Activated CD8-positive, alpha-beta T cell treated with anti-CD3 and anti-CD28 coated beads, Interleukin-2, amount 10 ng/mL, durations not matched to agents 7 days and 5 days (primary cell): ENCODE measurements at regions not wholly inside any gene's neighbourhood (a gene's known extent, or its start where the extent isn't known, plus 50 kb on each side); places are given as distances from the start of the nearest gene placed in this dataset.

ENCODE experiments used
- ATAC-seq: fragments of 150-1000 bp; cut with Tn5 transposase; one replicate; pipeline ENCODE4 v1.10.0; 2021; ENCODE audit warnings: moderate library complexity
- CTCF ChIA-PET: fragments of 350-600 bp; sonication (Branson Sonifier 250); formaldehyde crosslinking; loops from one replicate; lab custom pipeline; 2021; ENCODE audit warnings: antibody characterized with exemption; lab: Charles Lee
- POLR2A ChIA-PET: fragments of 350-600 bp; sonication (Branson Sonifier 250); formaldehyde crosslinking; loops from one replicate; lab custom pipeline; 2021; ENCODE audit warnings: antibody characterized with exemption; lab: Charles Lee
- DNase-seq: peaks from one replicate; pipeline ENCODE4 v3.0.0-alpha.2; 2020
- H3K27ac Mint-ChIP-seq: one replicate; pipeline ENCODE4 v1.8.0; 2021; ENCODE audit warnings: mild to moderate bottlenecking, mixed read lengths
- H3K27me3 Mint-ChIP-seq: one replicate; pipeline ENCODE4 v1.8.0; 2021; ENCODE audit warnings: low read depth, mixed read lengths
- H3K36me3 Mint-ChIP-seq: one replicate; pipeline ENCODE4 v1.8.0; 2021; ENCODE audit warnings: low read depth, mixed read lengths
- H3K4me1 Mint-ChIP-seq: one replicate; pipeline ENCODE4 v1.8.0; 2021; ENCODE audit warnings: low read depth, mixed read lengths
- H3K4me3 Mint-ChIP-seq: one replicate; pipeline ENCODE4 v1.8.0; 2021; ENCODE audit warnings: mild to moderate bottlenecking, mixed read lengths
- H3K9me3 Mint-ChIP-seq: one replicate; pipeline ENCODE4 v1.8.0; 2022; ENCODE audit warnings: mixed read lengths; ENCODE audit not compliant: insufficient read depth

GRCh38 chr1:199875856-199876255 is 151.7 kb upstream of the NR5A2 start:
- Mint-ChIP-seq H3K27ac (no peak overlapping the region), H3K4me3 (no peak overlapping the region), H3K9me3 (no peaks in the 10 kb centered on the region), H3K36me3 (no peaks in the 10 kb centered on the region), H3K4me1 (no peaks in the 10 kb centered on the region), H3K27me3 (peaks cover 5% of the 10 kb centered on the region)
- ChIA-PET POLR2A (no interaction called here), CTCF (no interaction called here)
- DNase-seq, result no peak
- ATAC-seq, result no peak

GRCh38 chr1:199877526-199878384 is 149.8 kb upstream of the NR5A2 start:
- peaks cover 5% of the 10 kb centered on the region for H3K27me3 Mint-ChIP-seq
- no peak overlapping the region for H3K27ac Mint-ChIP-seq
- H3K4me1 Mint-ChIP-seq, result no peaks in the 10 kb centered on the region
- ChIA-PET CTCF (no interaction called here), POLR2A (no interaction called here)
- ATAC-seq (no peak), DNase-seq (no peak)
- H3K4me3 Mint-ChIP-seq, result no peak overlapping the region
- H3K36me3 Mint-ChIP-seq, result no peaks in the 10 kb centered on the region
- no peaks in the 10 kb centered on the region for H3K9me3 Mint-ChIP-seq

GRCh38 chr1:199878823-199879222 is 148.7 kb upstream of the NR5A2 start:
- CTCF ChIA-PET, result no interaction called here
- H3K4me1 Mint-ChIP-seq, result no peaks in the 10 kb centered on the region

GRCh38 chr1:199898654-199899053 is 128.9 kb upstream of the NR5A2 start:
- ATAC-seq (no peak), DNase-seq (no peak)
- Mint-ChIP-seq H3K36me3 (no peaks in the 10 kb centered on the region), H3K27me3 (peaks cover 2% of the 10 kb centered on the region), H3K4me1 (no peaks in the 10 kb centered on the region), H3K9me3 (no peaks in the 10 kb centered on the region), H3K4me3 (no peak overlapping the region), H3K27ac (no peak overlapping the region)
- ChIA-PET POLR2A (no interaction called here), CTCF (no interaction called here)

More at GRCh38 chr1:199878823-199879222, 148.7 kb upstream of the NR5A2 start:
- peaks cover 5% of the 10 kb centered on the region for H3K27me3 Mint-ChIP-seq
- H3K4me3 Mint-ChIP-seq, result no peak overlapping the region
- no peak for ATAC-seq
- no peaks in the 10 kb centered on the region for H3K9me3 Mint-ChIP-seq
- no peak for DNase-seq
- POLR2A ChIA-PET, result no interaction called here
- no peak overlapping the region for H3K27ac Mint-ChIP-seq
- H3K36me3 Mint-ChIP-seq, result no peaks in the 10 kb centered on the region

GRCh38 chr1:199901341-199901740 is 126.2 kb upstream of the NR5A2 start:
- Mint-ChIP-seq H3K27ac (no peak overlapping the region), H3K27me3 (peaks cover 2% of the 10 kb centered on the region), H3K9me3 (no peaks in the 10 kb centered on the region), H3K4me1 (no peaks in the 10 kb centered on the region), H3K4me3 (no peak overlapping the region), H3K36me3 (no peaks in the 10 kb centered on the region)
- POLR2A ChIA-PET, result no interaction called here
- CTCF ChIA-PET, result no interaction called here
- ATAC-seq, result no peak
- DNase-seq, result no peak

GRCh38 chr1:199907361-199907760 is 120.1 kb upstream of the NR5A2 start:
- ChIA-PET CTCF (no interaction called here), POLR2A (no interaction called here)
- DNase-seq (no peak), ATAC-seq (no peak)
- H3K4me3 Mint-ChIP-seq, result no peak overlapping the region
- H3K9me3 Mint-ChIP-seq, result no peaks in the 10 kb centered on the region
- H3K27ac Mint-ChIP-seq, result no peak overlapping the region
- no peaks in the 10 kb centered on the region for H3K27me3 Mint-ChIP-seq
- no peaks in the 10 kb centered on the region for H3K36me3 Mint-ChIP-seq
- H3K4me1 Mint-ChIP-seq, result no peaks in the 10 kb centered on the region

GRCh38 chr1:199909137-199909536 is 118.4 kb upstream of the NR5A2 start:
- H3K36me3 Mint-ChIP-seq, result no peaks in the 10 kb centered on the region
- no peaks in the 10 kb centered on the region for H3K9me3 Mint-ChIP-seq
- no peak overlapping the region for H3K4me3 Mint-ChIP-seq
- H3K4me1 Mint-ChIP-seq, result no peaks in the 10 kb centered on the region
- no peaks in the 10 kb centered on the region for H3K27me3 Mint-ChIP-seq
- CTCF ChIA-PET, result no interaction called here
- no peak overlapping the region for H3K27ac Mint-ChIP-seq
- DNase-seq (no peak), ATAC-seq (no peak)
- POLR2A ChIA-PET, result no interaction called here

GRCh38 chr1:199913318-199913717 is 114.2 kb upstream of the NR5A2 start:
- H3K4me3 Mint-ChIP-seq, result no peak overlapping the region
- H3K27me3 Mint-ChIP-seq, result peaks cover 4% of the 10 kb centered on the region
- no peaks in the 10 kb centered on the region for H3K9me3 Mint-ChIP-seq
- no peak overlapping the region for H3K27ac Mint-ChIP-seq
- POLR2A ChIA-PET, result no interaction called here
- no peaks in the 10 kb centered on the region for H3K4me1 Mint-ChIP-seq
- CTCF ChIA-PET, result no interaction called here
- DNase-seq, result no peak
- ATAC-seq, result no peak
- no peaks in the 10 kb centered on the region for H3K36me3 Mint-ChIP-seq

- POLR2A ChIA-PET, result no interaction called here
- H3K4me1 Mint-ChIP-seq, result no peaks in the 10 kb centered on the region
- H3K27me3 Mint-ChIP-seq, result peaks cover 7% of the 10 kb centered on the region
- CTCF ChIA-PET, result no interaction called here
- H3K36me3 Mint-ChIP-seq, result no peaks in the 10 kb centered on the region
- H3K27ac Mint-ChIP-seq, result no peak overlapping the region
- H3K9me3 Mint-ChIP-seq, result no peaks in the 10 kb centered on the region
- H3K4me3 Mint-ChIP-seq, result no peak overlapping the region
- ATAC-seq (no peak), DNase-seq (no peak)
Measured at GRCh38 chr1:199914546-199914945, 113.0 kb upstream of the NR5A2 start.

GRCh38 chr1:199918196-199918769 is 109.2 kb upstream of the NR5A2 start:
- H3K4me1 Mint-ChIP-seq, result no peaks in the 10 kb centered on the region
- peaks cover 16% of the 10 kb centered on the region for H3K27me3 Mint-ChIP-seq
- ChIA-PET CTCF (no interaction called here), POLR2A (no interaction called here)
- no peak overlapping the region for H3K27ac Mint-ChIP-seq
- ATAC-seq (no peak), DNase-seq (no peak)
- H3K4me3 Mint-ChIP-seq, result no peak overlapping the region
- H3K9me3 Mint-ChIP-seq, result no peaks in the 10 kb centered on the region
- H3K36me3 Mint-ChIP-seq, result no peaks in the 10 kb centered on the region

GRCh38 chr1:199920635-199921034 is 106.9 kb upstream of the NR5A2 start:
- H3K9me3 Mint-ChIP-seq, result no peaks in the 10 kb centered on the region
- ChIA-PET POLR2A (interaction anchor here (0.7 kb wide), 1 partner anchor 426 kb away, joined by 3 read pairs; no protein-coding TSS in a partner anchor), CTCF (no interaction called here)
- no peak for ATAC-seq
- H3K27me3 Mint-ChIP-seq, result peaks cover 23% of the 10 kb centered on the region
- H3K36me3 Mint-ChIP-seq, result no peaks in the 10 kb centered on the region
- DNase-seq, result no peak
- H3K27ac Mint-ChIP-seq, result no peak overlapping the region
- no peak overlapping the region for H3K4me3 Mint-ChIP-seq
- no peaks in the 10 kb centered on the region for H3K4me1 Mint-ChIP-seq

GRCh38 chr1:199929556-199929955 is 98.0 kb upstream of the NR5A2 start:
- no peaks in the 10 kb centered on the region for H3K9me3 Mint-ChIP-seq

More at GRCh38 chr1:199929556-199929955, 98.0 kb upstream of the NR5A2 start:
- Mint-ChIP-seq H3K27me3 (peaks cover 24% of the 10 kb centered on the region), H3K27ac (no peak overlapping the region), H3K4me3 (no peak overlapping the region), H3K36me3 (no peaks in the 10 kb centered on the region), H3K4me1 (peaks cover 6% of the 10 kb centered on the region)
- ChIA-PET POLR2A (no interaction called here), CTCF (no interaction called here)
- DNase-seq (no peak), ATAC-seq (no peak)
